Neural progenitor cell (in vitro differentiated cells): ENCODE measurements at regions not wholly inside any gene's neighbourhood (a gene's known extent, or its start where the extent isn't known, plus 50 kb on each side); places are given as distances from the start of the nearest gene placed in this dataset.

ENCODE experiments used
- DNase-seq: peaks from one replicate; pipeline ENCODE4 v3.0.0-alpha.2; 2016; ENCODE audit warnings: low spot score
- H2AFZ ChIP-seq: fragments of 200-600 bp; sonication (generic); replicated peaks from 2 replicates; pipeline ENCODE4 v1.6.1; 2016; ENCODE audit warnings: antibody characterized with exemption
- H3F3A ChIP-seq: fragments of 200-600 bp; sonication (generic); 2 replicates; pipeline ENCODE4 v1.6.1; 2016; ENCODE audit warnings: antibody characterized with exemption, low read depth
- H3K27ac ChIP-seq: fragments of 200-600 bp; sonication (generic); 2 replicates; pipeline ENCODE4 v1.5.1; 2016; ENCODE audit warnings: mild to moderate bottlenecking
- H3K27me3 ChIP-seq: fragments of 200-600 bp; sonication (generic); 2 replicates; pipeline ENCODE4 v1.6.1; 2016; ENCODE audit warnings: mild to moderate bottlenecking, moderate library complexity
- H3K36me3 ChIP-seq: fragments of 200-600 bp; sonication (generic); 2 replicates; pipeline ENCODE4 v1.5.1; 2016
- H3K4me1 ChIP-seq: fragments of 200-600 bp; sonication (generic); 2 replicates; pipeline ENCODE4 v1.6.1; 2016; ENCODE audit warnings: mixed run types
- H3K4me2 ChIP-seq: fragments of 200-600 bp; sonication (generic); 2 replicates; pipeline ENCODE4 v1.6.1; 2016
- H3K4me3 ChIP-seq: fragments of 200-600 bp; sonication (generic); 2 replicates; pipeline ENCODE4 v1.5.1; 2016
- H3K79me2 ChIP-seq: fragments of 200-600 bp; sonication (generic); 2 replicates; pipeline ENCODE4 v1.6.1; 2016; ENCODE audit warnings: low read depth
- H3K9ac ChIP-seq: fragments of 200-600 bp; sonication (generic); 2 replicates; pipeline ENCODE4 v1.6.1; 2016
- H3K9me3 ChIP-seq: fragments of 200-600 bp; sonication (generic); 2 replicates; pipeline ENCODE4 v1.5.1; 2016; ENCODE audit warnings: low read depth
- H4K20me1 ChIP-seq: fragments of 200-600 bp; sonication (generic); 2 replicates; pipeline ENCODE4 v1.6.1; 2016; ENCODE audit warnings: low read depth
- H3K27ac Mint-ChIP-seq: 3 replicates; pipeline ENCODE4 v1.8.0; 2021; ENCODE audit warnings: mixed read lengths
- H3K27me3 Mint-ChIP-seq: 2 replicates; pipeline ENCODE4 v1.8.0; 2022; ENCODE audit warnings: low read depth, mild to moderate bottlenecking, inconsistent platforms, moderate library complexity, mixed read lengths; ENCODE audit not compliant: insufficient read depth
- H3K36me3 Mint-ChIP-seq: 3 replicates; pipeline ENCODE4 v1.8.0; 2021; ENCODE audit warnings: mixed read lengths
- H3K4me1 Mint-ChIP-seq: 3 replicates; pipeline ENCODE4 v1.8.0; 2021; ENCODE audit warnings: mixed read lengths
- H3K4me3 Mint-ChIP-seq: 3 replicates; pipeline ENCODE4 v1.8.0; 2021; ENCODE audit warnings: mild to moderate bottlenecking, moderate library complexity, mixed read lengths
- H3K9me3 Mint-ChIP-seq: 3 replicates; pipeline ENCODE4 v1.8.0; 2020; ENCODE audit warnings: mixed read lengths
- CTCF ChIP-seq: fragments of 200-600 bp; sonication (generic); IDR thresholded peaks from 2 replicates; pipeline ENCODE4 v1.5.1; 2017; ENCODE audit warnings: antibody characterized with exemption, mild to moderate bottlenecking
- EZH2 ChIP-seq: fragments of 200-600 bp; sonication (generic); IDR thresholded peaks from 2 replicates; pipeline ENCODE4 v1.6.1; 2017; ENCODE audit warnings: antibody characterized with exemption, mild to moderate bottlenecking, moderate library complexity
- EZH2phosphoT487 ChIP-seq: fragments of 200-600 bp; sonication (generic); IDR thresholded peaks from 2 replicates; pipeline ENCODE4 v1.6.1; 2017; ENCODE audit warnings: antibody characterized with exemption

DNA sequence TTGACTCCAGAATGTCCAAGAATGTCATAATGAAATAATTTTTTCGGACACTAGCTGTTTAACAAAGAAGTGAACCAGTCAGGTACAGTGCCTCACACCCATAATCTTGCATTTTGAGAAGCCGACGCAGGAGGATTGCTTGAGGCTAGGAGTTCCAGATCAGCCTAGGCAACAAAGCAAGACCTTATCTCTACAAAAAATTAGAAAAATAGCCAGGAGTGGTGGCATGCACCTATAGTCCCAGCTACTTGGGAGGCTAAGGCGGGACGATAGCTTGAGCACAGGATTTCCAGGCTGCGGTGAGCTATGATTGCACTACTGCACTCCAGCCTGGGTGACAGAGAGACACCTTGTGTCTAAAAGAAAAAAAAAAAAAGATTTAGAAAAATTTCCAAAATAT is 235.8 kb upstream of the FN1 start:
- peaks cover 5% of the 10 kb centered on the region for H3K4me1 Mint-ChIP-seq
- Histone ChIP-seq H3K4me3 (no peak overlapping the region), H3K79me2 (no peaks in the 10 kb centered on the region), H4K20me1 (no peaks in the 10 kb centered on the region), H3K27ac (no peak overlapping the region), H3K36me3 (no peaks in the 10 kb centered on the region), H3K9ac (no peak overlapping the region), H3K27me3 (no peaks in the 10 kb centered on the region), H2AFZ (no peak overlapping the region), H3F3A (no peaks in the 10 kb centered on the region), H3K4me1 (no peaks in the 10 kb centered on the region), H3K4me2 (no peak overlapping the region), H3K9me3 (no peaks in the 10 kb centered on the region)
- no peaks in the 10 kb centered on the region for H3K36me3 Mint-ChIP-seq
- no peak overlapping the region for H3K4me3 Mint-ChIP-seq
- TF ChIP-seq EZH2 = no peak
- TF ChIP-seq CTCF = no peak
- no peak for TF ChIP-seq EZH2phosphoT487
- no peak overlapping the region for H3K27ac Mint-ChIP-seq
- no peak for DNase-seq
- peaks cover 9% of the 10 kb centered on the region for H3K9me3 Mint-ChIP-seq
- H3K27me3 Mint-ChIP-seq = peaks cover 2% of the 10 kb centered on the region

DNA sequence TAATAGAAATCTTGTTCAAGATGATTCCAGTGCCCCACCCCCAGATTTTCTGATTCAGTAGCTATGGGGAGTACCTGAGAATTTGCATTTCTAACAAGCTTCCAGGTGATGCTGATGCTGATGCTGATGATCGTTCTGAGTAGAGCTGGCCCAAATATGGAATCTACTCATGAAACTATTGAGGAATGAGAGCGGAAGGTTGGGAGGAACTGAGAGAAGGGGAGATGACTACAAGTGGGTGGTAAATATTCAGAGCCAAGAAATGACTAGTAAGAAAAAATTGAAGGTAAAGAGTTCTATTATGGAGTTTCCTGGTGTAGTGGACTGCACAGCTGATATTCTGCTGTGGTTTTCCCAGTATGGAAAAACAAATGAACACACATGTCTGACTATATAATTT is 235.4 kb upstream of the FN1 start:
- no peak overlapping the region for H3K27ac ChIP-seq
- H4K20me1 ChIP-seq = no peaks in the 10 kb centered on the region
- Mint-ChIP-seq H3K27me3 (peaks cover 2% of the 10 kb centered on the region), H3K36me3 (no peaks in the 10 kb centered on the region), H3K4me1 (peaks cover 7% of the 10 kb centered on the region), H3K9me3 (peaks cover 9% of the 10 kb centered on the region), H3K4me3 (no peak overlapping the region), H3K27ac (no peak overlapping the region)
- no peaks in the 10 kb centered on the region for H3K9me3 ChIP-seq
- TF ChIP-seq CTCF (no peak), EZH2phosphoT487 (no peak), EZH2 (no peak)
- H3K9ac ChIP-seq = no peak overlapping the region
- no peak overlapping the region for H3K4me3 ChIP-seq
- H3K27me3 ChIP-seq = no peaks in the 10 kb centered on the region
- no peaks in the 10 kb centered on the region for H3F3A ChIP-seq
- DNase-seq = no peak
- no peak overlapping the region for H3K4me2 ChIP-seq
- H3K4me1 ChIP-seq = peaks cover 2% of the 10 kb centered on the region
- no peak overlapping the region for H2AFZ ChIP-seq
- H3K79me2 ChIP-seq = no peaks in the 10 kb centered on the region
- H3K36me3 ChIP-seq = no peaks in the 10 kb centered on the region

- H3K9me3 Mint-ChIP-seq = peaks cover 13% of the 10 kb centered on the region
- H3K27ac ChIP-seq = no peak overlapping the region
- H3K27ac Mint-ChIP-seq = no peak overlapping the region
- no peak overlapping the region for H2AFZ ChIP-seq
- no peaks in the 10 kb centered on the region for H3K36me3 ChIP-seq
- H3F3A ChIP-seq = no peaks in the 10 kb centered on the region
- DNase-seq = no peak
- H3K4me2 ChIP-seq = no peak overlapping the region
- no peaks in the 10 kb centered on the region for H4K20me1 ChIP-seq
- H3K4me1 ChIP-seq = peaks cover 6% of the 10 kb centered on the region
- TF ChIP-seq EZH2 (no peak), CTCF (no peak), EZH2phosphoT487 (no peak)
- H3K4me3 Mint-ChIP-seq = no peak overlapping the region
- peaks cover 11% of the 10 kb centered on the region for H3K4me1 Mint-ChIP-seq
- no peaks in the 10 kb centered on the region for H3K27me3 ChIP-seq
- no peaks in the 10 kb centered on the region for H3K9me3 ChIP-seq
- peaks cover 2% of the 10 kb centered on the region for H3K27me3 Mint-ChIP-seq
- no peak overlapping the region for H3K9ac ChIP-seq
- no peaks in the 10 kb centered on the region for H3K79me2 ChIP-seq
- H3K36me3 Mint-ChIP-seq = no peaks in the 10 kb centered on the region
- H3K4me3 ChIP-seq = no peak overlapping the region
These were observed 234.5 kb upstream of the FN1 start for GRCh38 chr2:215670396-215670795.

DNA sequence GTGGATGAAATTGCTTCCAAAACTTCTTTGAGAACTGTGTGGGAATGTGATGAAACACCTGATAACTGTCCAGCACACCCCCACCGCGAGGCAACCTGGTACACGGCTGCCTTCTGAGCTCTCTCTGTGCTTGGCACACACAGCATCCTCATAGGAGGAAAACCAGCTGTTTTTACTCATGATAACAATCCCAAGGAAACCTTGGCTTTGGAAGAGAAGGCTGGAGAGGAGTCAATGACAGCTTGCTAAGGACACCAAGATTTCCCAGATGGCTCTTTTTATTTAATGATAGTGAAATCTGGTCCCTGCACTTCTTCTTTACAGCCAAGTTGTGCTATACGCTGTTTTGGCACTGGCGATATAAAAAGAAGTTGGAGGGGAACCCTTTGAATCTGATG is 232.5 kb upstream of the FN1 start:
- Histone ChIP-seq H3K79me2 (no peaks in the 10 kb centered on the region), H3K36me3 (no peaks in the 10 kb centered on the region), H3K4me2 (no peak overlapping the region), H3K27me3 (no peaks in the 10 kb centered on the region), H3K27ac (no peak overlapping the region), H3K4me3 (no peak overlapping the region), H3F3A (no peaks in the 10 kb centered on the region), H4K20me1 (no peaks in the 10 kb centered on the region), H3K9me3 (no peaks in the 10 kb centered on the region), H3K4me1 (peaks cover 6% of the 10 kb centered on the region), H3K9ac (no peak overlapping the region), H2AFZ (no peak overlapping the region)
- DNase-seq = no peak
- peaks cover 21% of the 10 kb centered on the region for H3K9me3 Mint-ChIP-seq
- no peak overlapping the region for H3K27ac Mint-ChIP-seq
- H3K27me3 Mint-ChIP-seq = peaks cover 2% of the 10 kb centered on the region
- H3K4me3 Mint-ChIP-seq = no peak overlapping the region
- TF ChIP-seq EZH2 (no peak), EZH2phosphoT487 (no peak), CTCF (no peak)
- H3K4me1 Mint-ChIP-seq = peaks cover 14% of the 10 kb centered on the region
- no peaks in the 10 kb centered on the region for H3K36me3 Mint-ChIP-seq
